HG02870 (cell line): ENCODE measurements at regions not wholly inside any gene's neighbourhood (a gene's known extent, or its start where the extent isn't known, plus 50 kb on each side); places are given as distances from the start of the nearest gene placed in this dataset.

Experiments used
- ATAC-seq: cut with Tn5 transposase; IDR thresholded peaks from one replicate; pipeline ENCODE4 v1.9.1; 2021; ENCODE audit warnings: mild to moderate bottlenecking, moderate library complexity; ENCODE audit not compliant: unreplicated experiment

GRCh38 chr4:22336822-22337221 is 179.0 kb downstream of the ADGRA3 start:
- no peak for ATAC-seq

DNA sequence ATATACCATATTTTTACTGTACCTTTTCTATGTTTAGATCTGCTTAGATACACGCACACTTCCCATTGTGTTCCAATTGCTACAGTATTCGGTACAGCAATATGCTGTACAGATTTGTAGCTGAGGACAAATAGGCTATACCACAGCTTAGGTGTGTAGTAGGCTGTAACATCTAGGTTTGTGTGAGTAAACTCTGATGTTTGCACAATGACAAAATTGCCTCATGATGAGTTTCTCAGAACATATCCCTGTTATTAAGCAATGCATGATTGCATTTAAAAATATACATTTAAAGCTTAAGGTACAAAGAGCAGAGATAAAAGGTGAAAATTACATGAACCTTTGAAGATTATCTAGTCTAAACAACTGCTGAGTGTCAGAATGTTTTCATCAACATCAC is 181.7 kb downstream of the ADGRA3 start:
- ATAC-seq = no peak

DNA sequence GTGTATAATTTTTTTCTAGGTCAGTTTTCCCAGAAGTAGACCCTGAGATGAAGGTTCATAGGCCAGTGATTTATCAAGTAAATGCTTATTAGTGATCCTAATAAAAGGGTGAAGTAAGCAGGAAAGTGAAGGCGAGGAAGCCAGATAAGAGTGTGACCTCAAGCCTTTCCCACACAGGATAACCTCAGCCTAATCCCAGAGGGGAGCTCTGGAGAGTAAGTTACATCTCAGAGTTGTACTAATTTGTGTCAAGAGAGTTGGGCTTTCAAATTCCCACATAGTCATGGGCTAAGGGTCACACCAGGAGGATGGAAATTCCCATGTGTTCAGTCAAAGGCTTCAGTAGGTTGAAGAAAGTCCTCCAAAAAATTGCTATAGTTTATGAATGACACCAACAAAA is 191.4 kb downstream of the ADGRA3 start:
- no peak for ATAC-seq

GRCh38 chr4:22323691-22324090 is 192.2 kb downstream of the ADGRA3 start:
- no peak for ATAC-seq

DNA sequence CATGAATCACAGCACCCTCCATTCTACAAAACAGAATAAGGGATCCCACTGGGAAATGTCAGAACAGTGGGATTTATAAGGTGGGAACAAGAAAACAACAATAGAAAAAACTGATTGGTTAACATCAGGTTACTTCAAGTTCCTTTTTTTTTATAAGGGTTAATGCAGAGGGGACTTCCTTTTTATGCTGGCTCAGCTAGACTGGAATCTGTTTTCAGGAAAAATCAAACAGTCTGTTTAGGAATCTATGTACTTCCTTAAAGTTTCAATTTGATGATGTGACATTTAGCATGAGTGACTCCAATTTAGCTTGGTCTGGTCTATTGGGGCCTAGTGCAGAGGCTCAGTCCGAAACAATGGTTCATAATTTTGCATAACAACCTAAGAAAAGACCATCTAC is 192.9 kb downstream of the ADGRA3 start:
- no peak for ATAC-seq

GRCh38 chr4:22315628-22316027 is 200.2 kb downstream of the ADGRA3 start:
- no peak for ATAC-seq

- ATAC-seq = no peak
Measured at GRCh38 chr4:22313976-22314375, 201.9 kb downstream of the ADGRA3 start.

- ATAC-seq = no peak
Measured at GRCh38 chr4:22312113-22312512, 203.8 kb downstream of the ADGRA3 start.

GRCh38 chr4:22301253-22301652 is 214.6 kb downstream of the ADGRA3 start:
- ATAC-seq = no peak

DNA sequence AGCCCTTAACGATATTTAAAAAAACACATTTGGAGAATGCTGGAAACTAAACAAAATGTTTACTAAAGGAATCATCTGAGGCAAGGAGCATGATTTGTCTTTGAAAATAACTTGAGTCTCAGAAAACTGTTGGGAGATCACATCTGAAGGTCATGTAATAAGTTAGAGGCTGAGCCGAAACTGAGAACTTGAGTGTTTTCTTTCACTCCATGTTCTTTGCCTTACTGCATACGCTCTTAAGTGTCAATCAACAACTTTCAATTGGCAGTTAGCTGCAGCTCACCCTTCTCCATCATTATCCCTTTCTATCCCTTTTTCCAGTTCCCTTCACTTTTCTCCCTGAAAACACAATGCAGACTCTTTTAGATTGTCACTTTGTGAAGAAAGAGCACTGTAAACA is 216.2 kb downstream of the ADGRA3 start:
- no peak for ATAC-seq

DNA sequence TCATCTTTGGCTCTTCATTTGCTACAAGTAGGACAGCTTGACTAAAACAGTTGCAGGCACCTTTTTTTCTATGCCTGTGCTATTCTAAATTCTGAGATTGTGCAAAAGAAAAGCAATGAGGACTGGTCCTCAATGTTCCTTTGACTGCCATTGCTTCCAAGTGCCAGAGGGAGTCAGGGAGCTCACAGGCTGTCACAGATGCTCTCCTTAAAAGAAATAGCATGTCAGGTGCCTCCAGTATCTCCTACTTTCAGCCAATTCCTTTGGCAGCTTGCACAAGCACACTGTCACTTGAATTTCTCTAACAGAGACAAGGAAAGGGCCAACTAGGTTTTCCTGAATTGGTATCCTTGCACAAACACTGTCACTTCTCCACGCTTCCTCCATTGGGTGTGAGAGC is 228.2 kb downstream of the ADGRA3 start:
- no peak for ATAC-seq

GRCh38 chr4:22268350-22269025 is 247.4 kb downstream of the ADGRA3 start:
- ATAC-seq = no peak

- no peak for ATAC-seq
Measured at GRCh38 chr4:22264261-22264660, 251.6 kb downstream of the ADGRA3 start.

DNA sequence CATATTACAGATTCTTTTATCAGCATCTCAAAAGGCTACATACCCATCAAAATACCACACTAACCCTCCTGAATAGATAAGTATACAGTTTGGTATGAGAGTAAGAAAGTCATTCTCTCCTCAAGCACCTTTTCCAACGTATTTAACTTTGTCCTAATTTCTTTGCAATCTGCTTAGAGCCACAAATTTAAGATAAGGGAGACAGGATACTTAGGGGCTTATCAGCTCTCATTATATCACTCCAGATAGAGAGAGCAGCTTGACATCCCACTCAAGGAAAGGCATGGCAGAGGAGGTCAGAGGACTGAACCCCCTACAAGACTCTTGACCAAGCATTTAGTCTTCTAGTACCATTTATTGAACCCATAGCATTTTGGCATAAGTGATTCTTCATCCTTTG is 262.4 kb downstream of the ADGRA3 start:
- ATAC-seq = no peak

- no peak for ATAC-seq
Measured at GRCh38 chr4:22246847-22247246, 269.0 kb downstream of the ADGRA3 start.

DNA sequence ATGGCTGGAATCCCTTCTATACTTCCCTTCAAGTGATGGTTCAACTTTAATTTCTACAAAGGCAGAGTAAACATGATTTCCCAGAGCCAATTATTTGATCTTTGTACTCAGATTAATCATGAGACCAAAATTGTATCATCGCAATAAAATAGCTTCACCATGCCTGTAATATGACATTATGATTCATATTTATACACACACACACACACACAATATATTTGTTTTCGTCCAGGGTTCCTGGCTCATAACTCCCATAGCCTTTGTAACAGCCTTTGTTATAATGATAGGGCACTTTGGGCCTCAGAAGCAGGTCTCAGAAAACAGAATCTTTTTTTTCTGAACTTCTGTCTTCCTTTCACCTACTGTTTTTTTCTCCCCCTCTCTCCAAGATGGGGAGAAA is 270.6 kb downstream of the ADGRA3 start:
- ATAC-seq = no peak

GRCh38 chr4:22241415-22241814 is 274.5 kb downstream of the ADGRA3 start:
- no peak for ATAC-seq

DNA sequence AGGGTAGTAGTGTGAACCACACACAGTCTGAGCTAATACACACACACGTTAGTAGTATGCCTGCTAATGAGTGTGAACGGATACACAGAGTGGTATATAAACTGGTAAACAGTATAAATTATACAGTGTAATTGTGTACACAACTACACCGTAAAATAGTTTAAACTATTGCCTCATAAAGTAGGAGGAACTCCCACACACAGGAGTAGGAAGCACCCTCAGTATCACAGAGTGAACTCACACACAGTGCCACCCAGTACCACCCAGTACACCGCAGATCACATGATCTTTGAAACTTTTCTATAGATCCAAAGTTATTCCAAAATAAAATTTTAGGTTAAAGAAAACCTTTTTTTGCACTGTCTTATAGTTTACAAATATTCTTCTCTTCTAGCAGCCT is 275.1 kb downstream of the ADGRA3 start:
- no peak for ATAC-seq

DNA sequence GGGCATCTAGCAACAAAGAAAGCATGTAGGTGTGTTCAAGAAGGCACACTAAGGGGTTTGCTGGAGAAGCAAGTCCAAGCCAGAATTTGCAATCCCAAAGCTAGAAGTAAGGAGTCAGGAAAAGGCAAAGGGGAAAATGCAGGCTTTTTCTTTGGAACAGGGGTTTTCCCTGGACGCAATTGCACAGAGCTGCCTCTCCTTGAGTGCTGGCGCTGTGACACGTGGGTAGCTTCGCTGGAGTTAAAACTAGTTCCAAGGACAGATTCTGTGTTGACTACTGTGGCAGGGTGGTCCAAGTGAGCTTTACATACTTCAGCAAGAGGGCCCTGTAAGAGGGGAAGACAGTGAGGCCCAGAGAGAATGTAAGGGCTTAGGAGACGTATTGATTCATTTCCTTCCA is 277.1 kb downstream of the ADGRA3 start:
- no peak for ATAC-seq

DNA sequence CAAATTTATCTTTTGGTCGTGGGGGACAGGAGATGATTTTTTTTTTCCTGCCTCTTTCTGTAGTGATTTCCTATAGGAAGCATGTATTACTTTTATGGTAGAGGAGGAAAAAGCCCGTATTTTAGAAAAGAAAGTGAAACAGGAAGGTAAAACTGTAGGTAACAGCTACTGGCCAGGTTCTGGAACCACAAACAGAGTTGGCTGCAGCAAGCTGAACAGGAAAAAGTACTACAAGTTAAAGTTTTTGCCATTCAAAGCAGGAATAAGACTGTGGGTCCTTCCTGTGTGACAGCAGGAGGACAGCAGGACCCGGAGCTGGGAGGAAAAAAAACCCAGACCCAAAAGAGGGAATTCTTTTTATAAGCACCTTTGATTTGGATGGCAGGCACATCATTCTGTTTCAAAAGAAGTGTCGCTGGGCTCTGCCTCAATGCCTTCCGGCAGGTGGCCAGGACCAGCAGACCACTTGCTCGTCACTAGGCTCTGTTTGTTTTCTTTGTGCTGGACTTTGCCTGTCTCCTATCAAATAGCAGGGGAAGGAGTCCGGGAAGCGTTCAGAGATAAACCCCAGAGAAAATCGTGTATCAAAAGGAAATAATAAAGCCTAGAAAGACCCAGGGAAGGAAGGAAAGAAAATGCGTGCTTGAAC is 277.9 kb downstream of the ADGRA3 start:
- no peak for ATAC-seq

- no peak for ATAC-seq
Measured at GRCh38 chr4:22237155-22237751, 278.6 kb downstream of the ADGRA3 start.

DNA sequence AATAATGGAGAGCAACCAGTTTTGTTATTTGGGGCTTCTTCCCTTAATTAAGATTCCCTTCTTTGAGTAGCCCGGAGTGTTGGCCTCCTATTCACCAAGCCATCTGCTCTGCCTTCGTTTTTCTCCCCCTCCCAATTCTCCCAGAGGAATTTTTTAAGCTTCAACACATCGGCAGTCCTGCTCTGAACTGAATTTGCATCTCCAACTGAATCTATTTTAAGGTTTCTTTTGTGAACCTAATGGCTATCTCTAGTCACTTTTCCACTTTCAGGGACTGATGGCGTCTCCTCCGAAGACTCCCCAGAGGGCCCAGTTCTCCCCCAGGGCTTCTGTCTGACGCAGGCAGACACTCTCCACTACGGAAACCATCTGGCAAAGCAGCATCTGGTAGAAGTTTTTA is 280.2 kb downstream of the ADGRA3 start:
- ATAC-seq = no peak
